GM19240 (cell line): ENCODE measurements at regions not wholly inside any gene's neighbourhood (a gene's known extent, or its start where the extent isn't known, plus 50 kb on each side); places are given as distances from the start of the nearest gene placed in this dataset.
"Not testable (repeated sequence)": the region's sequence is repeated elsewhere in the genome, so short reads cannot be mapped to it uniquely, and the experiment has no call there.

Source experiments
- DNase-seq: peaks from one replicate; pipeline ENCODE4 v3.0.0; 2011; ENCODE audit warnings: low spot score; ENCODE audit not compliant: insufficient read length

DNA sequence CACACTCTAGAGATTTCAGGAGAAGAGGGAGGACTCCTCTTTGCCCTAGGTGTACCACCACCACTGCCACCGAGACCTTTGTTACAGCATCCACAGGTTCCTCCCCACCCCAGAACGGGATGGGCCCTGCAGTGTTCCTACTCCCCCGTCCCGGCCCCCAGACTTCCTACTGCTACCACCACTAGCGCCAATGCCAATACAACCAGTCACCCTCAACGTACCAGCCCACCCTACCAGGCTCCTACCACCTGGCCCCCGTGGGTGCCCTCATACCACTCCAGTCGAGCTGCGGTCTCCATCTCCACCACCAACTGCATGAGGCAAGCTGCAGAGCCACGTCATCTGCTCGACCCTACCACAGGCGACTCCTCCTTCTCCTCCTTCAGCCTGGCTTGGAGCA, 437.1 kb upstream of the ZNF337 start:
- not testable (repeated sequence) for DNase-seq

- DNase-seq: not testable (repeated sequence)
Measured at GRCh38 chr20:26120920-26121319, 424.3 kb upstream of the ZNF337 start.

DNA sequence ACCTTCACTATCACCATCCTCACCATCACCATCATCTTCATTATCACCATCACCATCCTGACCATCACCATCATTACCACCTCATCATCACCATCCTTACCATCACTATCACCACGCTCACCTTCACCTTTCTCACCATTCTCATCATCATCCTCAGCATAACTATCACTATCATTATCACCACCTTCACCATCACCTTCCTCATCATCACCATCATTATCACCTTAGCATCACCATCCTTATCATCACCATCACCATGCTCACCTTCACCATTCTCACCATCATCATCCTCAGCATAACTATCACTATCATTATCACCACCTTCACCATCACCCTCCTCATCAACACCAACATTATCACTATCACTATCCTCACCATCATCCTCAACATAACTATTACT, 397.8 kb upstream of the ZNF337 start:
- DNase-seq: not testable (repeated sequence)

- DNase-seq: not testable (repeated sequence)
Measured at GRCh38 chr20:26091921-26092320, 395.3 kb upstream of the ZNF337 start.

GRCh38 chr20:26086195-26086594, 389.5 kb upstream of the ZNF337 start:
- not testable (repeated sequence) for DNase-seq

DNA sequence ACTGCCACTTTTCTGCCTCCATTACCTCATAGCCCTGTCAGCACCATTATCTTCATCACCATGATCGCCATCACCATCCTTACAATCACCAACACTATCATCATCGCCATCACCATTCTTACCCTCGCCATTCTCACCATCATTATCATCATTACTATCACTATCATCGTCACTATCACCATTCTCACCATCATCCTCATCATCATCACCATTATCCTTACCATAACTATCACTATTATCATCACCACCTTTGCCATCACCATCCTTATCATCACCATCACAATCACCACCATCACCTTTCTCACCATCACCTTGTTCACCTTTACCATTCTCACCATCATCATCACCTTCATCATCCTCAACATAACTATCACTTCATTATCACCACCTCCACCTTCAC, 377.3 kb upstream of the ZNF337 start:
- not testable (repeated sequence) for DNase-seq

- DNase-seq: not testable (repeated sequence)
Measured at GRCh38 chr20:26059324-26059723, 362.7 kb upstream of the ZNF337 start.

DNA sequence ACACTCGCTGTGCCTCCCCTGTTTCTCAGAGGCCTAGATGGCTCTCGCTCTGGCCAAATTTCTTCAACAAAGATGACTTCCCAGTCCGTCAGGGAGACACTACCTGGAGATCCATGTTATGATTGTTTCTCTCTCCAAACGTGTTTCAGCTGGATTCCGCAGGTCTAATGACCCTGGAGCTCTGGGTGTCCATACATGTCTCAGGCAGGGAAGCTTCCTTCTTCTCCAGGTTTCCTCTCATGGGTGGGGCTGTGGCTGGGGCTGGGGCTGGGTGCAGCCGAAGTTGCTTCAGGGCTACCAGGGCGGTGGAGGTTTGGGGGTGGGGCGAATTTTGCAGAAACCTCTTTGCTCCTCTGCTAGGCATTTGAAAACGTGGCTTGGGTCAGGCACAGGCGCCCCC, 361.8 kb upstream of the ZNF337 start:
- not testable (repeated sequence) for DNase-seq

DNA sequence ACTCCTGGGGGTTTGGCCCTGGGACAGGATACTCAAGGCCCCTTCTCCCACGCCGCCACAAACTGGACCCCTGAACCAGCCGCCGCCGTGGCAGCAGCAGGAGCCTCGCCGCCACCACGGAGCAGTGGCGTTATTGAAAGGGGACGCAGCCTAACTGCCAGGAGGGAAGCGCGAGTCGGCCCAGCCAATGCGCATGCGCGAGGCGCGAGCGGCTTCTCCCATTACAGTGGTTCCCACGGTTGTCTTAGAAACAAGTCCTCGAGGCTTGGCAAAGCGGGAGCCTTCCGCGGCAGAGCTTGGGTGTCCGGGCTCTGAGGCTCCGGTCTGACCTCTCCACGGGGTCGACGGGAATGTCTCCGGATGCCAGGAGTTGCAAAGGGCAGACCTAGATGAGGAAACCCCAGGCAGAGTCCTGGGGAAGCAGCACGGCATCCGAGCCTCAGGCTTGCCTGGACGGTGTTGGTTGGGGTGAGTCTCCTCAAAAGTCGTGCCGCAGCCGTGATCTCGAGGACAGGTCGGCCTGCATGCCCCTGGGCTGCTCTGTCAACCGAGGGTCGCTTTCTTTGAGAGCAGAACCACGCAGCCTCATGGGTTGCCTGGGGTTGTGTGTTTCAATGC, 360.6 kb upstream of the ZNF337 start:
- not testable (repeated sequence) for DNase-seq

- DNase-seq: not testable (repeated sequence)
Measured at GRCh38 chr20:26025792-26026191, 329.1 kb upstream of the ZNF337 start.

DNA sequence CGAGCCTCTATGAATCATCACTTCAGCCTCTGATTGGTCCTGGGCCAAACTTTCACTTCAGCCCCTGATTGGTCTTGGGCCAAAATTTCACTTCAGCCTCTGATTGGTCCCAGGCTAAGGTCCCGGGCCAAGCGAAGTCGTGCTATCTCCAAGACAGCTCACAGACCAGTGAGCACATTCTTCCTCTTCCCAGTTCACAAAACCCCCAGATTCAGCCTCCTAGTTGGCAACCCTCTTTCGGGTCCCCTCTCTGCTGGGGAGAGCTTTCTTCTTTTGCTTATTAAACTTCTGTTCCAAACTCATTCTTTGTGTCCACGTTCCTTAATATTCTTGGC, 314.3 kb upstream of the ZNF337 start:
- DNase-seq: not testable (repeated sequence)

DNA sequence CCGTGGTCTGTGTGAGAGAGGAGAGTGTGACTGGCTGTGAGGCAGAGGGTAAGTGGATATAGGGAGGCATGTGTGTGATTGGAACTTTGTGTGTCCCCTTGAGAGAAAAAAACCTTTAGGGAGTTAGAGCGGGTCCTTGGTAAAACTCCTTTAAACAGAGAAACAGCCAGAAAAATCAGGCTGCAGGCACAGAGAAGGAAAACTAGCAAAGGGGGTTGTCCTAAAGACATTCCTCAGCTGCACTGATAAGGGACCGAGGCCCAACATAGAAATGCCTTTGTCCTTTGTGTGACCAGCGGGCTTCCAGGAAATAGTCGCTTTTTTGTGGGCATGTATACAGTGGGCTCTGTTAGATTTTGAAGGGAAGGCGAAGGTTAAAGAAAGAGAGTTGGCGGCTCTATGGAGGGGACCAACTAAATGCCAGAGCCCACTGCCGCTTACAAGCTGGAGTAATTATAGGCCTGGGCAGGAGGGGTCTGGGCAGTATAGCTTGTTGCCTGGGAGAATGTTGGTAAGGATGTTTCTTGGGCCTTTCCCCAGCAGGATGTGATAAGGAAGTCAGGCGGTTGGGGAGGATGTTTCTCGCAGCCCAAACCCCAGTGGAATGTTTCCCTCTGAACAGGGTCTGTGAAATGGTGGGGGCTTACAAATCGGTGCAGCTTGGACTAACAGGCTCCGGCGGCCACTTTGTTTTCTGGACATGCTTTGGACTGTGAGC, 313.7 kb upstream of the ZNF337 start:
- DNase-seq: not testable (repeated sequence)

GRCh38 chr20:26009402-26010223, 313.0 kb upstream of the ZNF337 start:
- DNase-seq: peak; percentile 8

- not testable (repeated sequence) for DNase-seq
Measured at GRCh38 chr20:26008026-26008425, 311.4 kb upstream of the ZNF337 start.

GRCh38 chr20:26006164-26006563, 309.5 kb upstream of the ZNF337 start:
- not testable (repeated sequence) for DNase-seq

DNA sequence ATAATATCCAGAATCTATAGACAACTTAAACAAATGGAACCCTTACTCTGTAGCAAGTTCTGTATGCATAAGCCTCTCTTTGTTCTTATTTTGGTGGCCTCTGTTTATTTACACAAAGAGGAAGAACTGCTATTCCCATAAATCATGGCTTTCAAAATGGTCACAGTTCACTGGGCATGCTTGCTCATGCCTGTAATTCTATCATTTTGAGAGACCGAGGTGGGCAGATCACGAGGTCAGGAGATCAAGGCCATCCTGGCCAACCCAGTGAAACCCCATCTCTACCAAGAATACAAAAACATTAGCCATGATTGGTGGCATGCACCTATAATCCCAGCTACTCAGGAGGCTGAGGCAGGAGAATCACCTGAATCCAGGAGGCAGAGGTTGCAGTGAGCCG, 307.3 kb upstream of the ZNF337 start:
- DNase-seq: not testable (repeated sequence)

DNA sequence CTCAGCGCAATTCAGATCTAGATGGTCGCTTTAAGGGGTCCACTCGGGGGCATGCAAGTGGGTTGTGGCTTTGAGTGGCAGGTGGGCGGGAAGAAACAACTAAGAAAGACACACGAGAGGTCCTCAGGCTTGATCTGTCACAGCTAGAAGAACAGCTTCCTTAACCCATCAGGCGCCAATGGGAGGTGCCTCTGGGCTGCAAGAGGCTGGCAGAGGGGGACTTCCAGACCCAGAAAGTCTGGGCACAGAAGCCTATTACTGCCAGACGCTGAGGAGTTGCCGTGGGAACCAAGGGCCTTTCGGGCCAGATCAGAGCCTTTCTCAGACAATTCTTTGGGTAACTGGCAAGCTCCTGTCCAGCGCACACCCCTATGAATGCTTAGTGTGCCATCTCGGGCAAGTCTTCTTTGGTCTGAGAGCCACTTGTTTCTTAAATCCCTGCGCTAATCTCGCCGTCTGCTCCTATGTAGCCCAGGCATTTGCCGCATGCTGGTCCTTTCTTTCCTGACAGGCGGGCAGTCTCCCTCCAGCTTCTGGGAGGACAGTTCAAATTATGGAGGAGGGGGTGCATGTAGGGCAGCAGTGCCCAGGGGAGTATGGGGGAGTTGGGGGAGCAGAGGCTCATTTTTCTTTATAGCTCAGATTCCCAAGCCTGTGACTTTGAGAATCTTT, 300.9 kb upstream of the ZNF337 start:
- not testable (repeated sequence) for DNase-seq

DNA sequence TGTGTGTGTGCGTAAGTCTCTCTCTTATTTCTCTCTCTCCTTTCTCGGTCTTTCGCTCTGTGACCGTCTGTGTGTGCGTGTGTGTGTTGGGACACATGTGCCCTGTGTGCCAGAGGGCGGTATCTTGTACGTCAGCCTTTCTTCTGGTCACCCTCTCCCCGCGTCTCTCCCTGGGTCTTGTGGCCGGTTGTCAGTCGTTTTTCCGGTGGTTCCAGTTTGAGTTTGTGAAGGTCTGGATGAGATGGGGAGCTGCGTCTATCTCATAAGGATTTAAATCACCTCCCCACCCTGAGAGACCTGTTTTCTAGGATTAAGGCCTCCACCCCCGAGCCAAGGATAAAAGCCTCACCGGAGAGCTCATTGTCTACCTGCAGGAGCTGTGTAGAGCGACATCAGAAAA, 295.5 kb upstream of the ZNF337 start:
- DNase-seq: no peak

DNA sequence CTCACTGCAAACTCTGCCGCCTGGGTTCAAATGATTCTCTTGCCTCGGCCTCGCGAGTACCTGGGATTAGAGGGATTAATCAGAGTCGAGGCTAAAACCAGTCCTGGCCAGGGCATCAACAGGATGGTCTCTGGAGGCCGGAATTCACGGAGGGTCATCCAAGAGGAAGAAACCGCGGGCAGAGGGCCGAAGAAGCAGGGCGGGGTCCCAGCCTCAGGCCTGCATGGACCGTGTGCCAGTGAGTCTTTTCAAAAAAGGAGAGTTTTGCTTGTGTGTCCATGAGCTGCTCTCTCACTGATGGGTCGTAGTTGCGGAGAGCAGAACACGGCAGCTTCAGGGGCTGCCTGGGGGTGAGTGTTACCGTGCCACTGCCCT, 295.1 kb upstream of the ZNF337 start:
- DNase-seq: no peak

GRCh38 chr20:25991051-25991755, 294.6 kb upstream of the ZNF337 start:
- DNase-seq: no peak

DNA sequence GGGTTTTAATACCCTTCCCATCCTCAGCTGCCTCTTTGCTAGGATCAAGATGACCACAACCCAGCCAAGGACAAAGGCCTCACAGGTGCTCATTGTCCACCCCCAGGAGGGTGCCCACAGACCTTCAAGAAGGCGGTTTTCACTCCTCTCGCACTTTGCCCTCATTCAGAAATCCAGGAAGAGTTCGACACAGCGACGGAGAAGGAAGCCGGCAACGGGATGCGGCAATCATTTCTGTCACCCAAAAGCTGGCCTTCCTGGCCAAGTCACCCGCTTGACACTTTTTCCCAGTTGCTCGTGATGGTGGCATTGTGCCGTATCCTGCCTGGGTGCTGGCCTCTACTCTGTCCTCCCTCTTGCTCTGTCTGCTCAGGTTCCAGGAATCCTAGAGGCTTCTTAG, 293.0 kb upstream of the ZNF337 start:
- not testable (repeated sequence) for DNase-seq
